Neural progenitor cell (in vitro differentiated cells): ENCODE measurements at regions not wholly inside any gene's neighbourhood (a gene's known extent, or its start where the extent isn't known, plus 50 kb on each side); places are given as distances from the start of the nearest gene placed in this dataset.

Source experiments
- DNase-seq: peaks from one replicate; pipeline ENCODE4 v3.0.0-alpha.2; 2016; ENCODE audit warnings: low spot score
- H2AFZ ChIP-seq: fragments of 200-600 bp; sonication (generic); replicated peaks from 2 replicates; pipeline ENCODE4 v1.6.1; 2016; ENCODE audit warnings: antibody characterized with exemption
- H3F3A ChIP-seq: fragments of 200-600 bp; sonication (generic); 2 replicates; pipeline ENCODE4 v1.6.1; 2016; ENCODE audit warnings: antibody characterized with exemption, low read depth
- H3K27ac ChIP-seq: fragments of 200-600 bp; sonication (generic); 2 replicates; pipeline ENCODE4 v1.5.1; 2016; ENCODE audit warnings: mild to moderate bottlenecking
- H3K27me3 ChIP-seq: fragments of 200-600 bp; sonication (generic); 2 replicates; pipeline ENCODE4 v1.6.1; 2016; ENCODE audit warnings: mild to moderate bottlenecking, moderate library complexity
- H3K36me3 ChIP-seq: fragments of 200-600 bp; sonication (generic); 2 replicates; pipeline ENCODE4 v1.5.1; 2016
- H3K4me1 ChIP-seq: fragments of 200-600 bp; sonication (generic); 2 replicates; pipeline ENCODE4 v1.6.1; 2016; ENCODE audit warnings: mixed run types
- H3K4me2 ChIP-seq: fragments of 200-600 bp; sonication (generic); 2 replicates; pipeline ENCODE4 v1.6.1; 2016
- H3K4me3 ChIP-seq: fragments of 200-600 bp; sonication (generic); 2 replicates; pipeline ENCODE4 v1.5.1; 2016
- H3K79me2 ChIP-seq: fragments of 200-600 bp; sonication (generic); 2 replicates; pipeline ENCODE4 v1.6.1; 2016; ENCODE audit warnings: low read depth
- H3K9ac ChIP-seq: fragments of 200-600 bp; sonication (generic); 2 replicates; pipeline ENCODE4 v1.6.1; 2016
- H3K9me3 ChIP-seq: fragments of 200-600 bp; sonication (generic); 2 replicates; pipeline ENCODE4 v1.5.1; 2016; ENCODE audit warnings: low read depth
- H4K20me1 ChIP-seq: fragments of 200-600 bp; sonication (generic); 2 replicates; pipeline ENCODE4 v1.6.1; 2016; ENCODE audit warnings: low read depth
- H3K27ac Mint-ChIP-seq: 3 replicates; pipeline ENCODE4 v1.8.0; 2021; ENCODE audit warnings: mixed read lengths
- H3K27me3 Mint-ChIP-seq: 2 replicates; pipeline ENCODE4 v1.8.0; 2022; ENCODE audit warnings: low read depth, mild to moderate bottlenecking, inconsistent platforms, moderate library complexity, mixed read lengths; ENCODE audit not compliant: insufficient read depth
- H3K36me3 Mint-ChIP-seq: 3 replicates; pipeline ENCODE4 v1.8.0; 2021; ENCODE audit warnings: mixed read lengths
- H3K4me1 Mint-ChIP-seq: 3 replicates; pipeline ENCODE4 v1.8.0; 2021; ENCODE audit warnings: mixed read lengths
- H3K4me3 Mint-ChIP-seq: 3 replicates; pipeline ENCODE4 v1.8.0; 2021; ENCODE audit warnings: mild to moderate bottlenecking, moderate library complexity, mixed read lengths
- H3K9me3 Mint-ChIP-seq: 3 replicates; pipeline ENCODE4 v1.8.0; 2020; ENCODE audit warnings: mixed read lengths
- EZH2 ChIP-seq: fragments of 200-600 bp; sonication (generic); IDR thresholded peaks from 2 replicates; pipeline ENCODE4 v1.6.1; 2017; ENCODE audit warnings: antibody characterized with exemption, mild to moderate bottlenecking, moderate library complexity
- EZH2phosphoT487 ChIP-seq: fragments of 200-600 bp; sonication (generic); IDR thresholded peaks from 2 replicates; pipeline ENCODE4 v1.6.1; 2017; ENCODE audit warnings: antibody characterized with exemption
- TF ChIP-seq, protein P1 (sequence below): fragments of 200-600 bp; sonication (generic); IDR thresholded peaks from 2 replicates; pipeline ENCODE4 v1.5.1; 2017; ENCODE audit warnings: antibody characterized with exemption, mild to moderate bottlenecking

DNA sequence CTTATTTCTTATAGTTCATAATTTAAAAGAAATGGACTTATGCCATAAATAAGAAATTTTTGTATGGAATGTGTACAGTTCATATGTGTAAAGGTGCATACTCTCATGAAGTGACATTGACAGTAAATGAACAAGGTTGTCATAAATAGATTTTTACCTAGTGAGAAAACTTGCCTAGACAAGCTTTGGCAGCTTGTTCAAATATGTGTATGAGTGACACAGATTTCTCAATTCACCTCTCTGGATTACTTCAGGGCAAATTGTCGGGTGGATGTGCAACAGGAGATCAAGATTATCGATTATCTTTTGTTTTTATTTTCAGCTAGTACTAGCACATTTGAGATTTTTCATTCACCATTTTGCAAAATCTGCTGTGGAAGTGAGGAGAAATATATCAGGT lies 758.1 kb upstream of the ACVR2A start:
- H4K20me1 ChIP-seq, result no peaks in the 10 kb centered on the region
- Mint-ChIP-seq H3K36me3 (no peaks in the 10 kb centered on the region), H3K4me3 (no peak overlapping the region), H3K27ac (no peak overlapping the region), H3K4me1 (no peaks in the 10 kb centered on the region), H3K27me3 (peaks cover 4% of the 10 kb centered on the region), H3K9me3 (no peaks in the 10 kb centered on the region)
- H2AFZ ChIP-seq, result no peak overlapping the region
- no peaks in the 10 kb centered on the region for H3K9me3 ChIP-seq
- no peaks in the 10 kb centered on the region for H3K79me2 ChIP-seq
- H3K9ac ChIP-seq, result no peak overlapping the region
- no peak overlapping the region for H3K27ac ChIP-seq
- H3K27me3 ChIP-seq, result no peaks in the 10 kb centered on the region
- no peak overlapping the region for H3K4me2 ChIP-seq
- H3K36me3 ChIP-seq, result no peaks in the 10 kb centered on the region
- no peaks in the 10 kb centered on the region for H3K4me1 ChIP-seq
- DNase-seq, result no peak
- H3K4me3 ChIP-seq, result no peak overlapping the region
- TF ChIP-seq EZH2 (no peak), EZH2phosphoT487 (no peak)
- TF ChIP-seq, protein P1, sequence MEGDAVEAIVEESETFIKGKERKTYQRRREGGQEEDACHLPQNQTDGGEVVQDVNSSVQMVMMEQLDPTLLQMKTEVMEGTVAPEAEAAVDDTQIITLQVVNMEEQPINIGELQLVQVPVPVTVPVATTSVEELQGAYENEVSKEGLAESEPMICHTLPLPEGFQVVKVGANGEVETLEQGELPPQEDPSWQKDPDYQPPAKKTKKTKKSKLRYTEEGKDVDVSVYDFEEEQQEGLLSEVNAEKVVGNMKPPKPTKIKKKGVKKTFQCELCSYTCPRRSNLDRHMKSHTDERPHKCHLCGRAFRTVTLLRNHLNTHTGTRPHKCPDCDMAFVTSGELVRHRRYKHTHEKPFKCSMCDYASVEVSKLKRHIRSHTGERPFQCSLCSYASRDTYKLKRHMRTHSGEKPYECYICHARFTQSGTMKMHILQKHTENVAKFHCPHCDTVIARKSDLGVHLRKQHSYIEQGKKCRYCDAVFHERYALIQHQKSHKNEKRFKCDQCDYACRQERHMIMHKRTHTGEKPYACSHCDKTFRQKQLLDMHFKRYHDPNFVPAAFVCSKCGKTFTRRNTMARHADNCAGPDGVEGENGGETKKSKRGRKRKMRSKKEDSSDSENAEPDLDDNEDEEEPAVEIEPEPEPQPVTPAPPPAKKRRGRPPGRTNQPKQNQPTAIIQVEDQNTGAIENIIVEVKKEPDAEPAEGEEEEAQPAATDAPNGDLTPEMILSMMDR, result no peak
- no peaks in the 10 kb centered on the region for H3F3A ChIP-seq

DNA sequence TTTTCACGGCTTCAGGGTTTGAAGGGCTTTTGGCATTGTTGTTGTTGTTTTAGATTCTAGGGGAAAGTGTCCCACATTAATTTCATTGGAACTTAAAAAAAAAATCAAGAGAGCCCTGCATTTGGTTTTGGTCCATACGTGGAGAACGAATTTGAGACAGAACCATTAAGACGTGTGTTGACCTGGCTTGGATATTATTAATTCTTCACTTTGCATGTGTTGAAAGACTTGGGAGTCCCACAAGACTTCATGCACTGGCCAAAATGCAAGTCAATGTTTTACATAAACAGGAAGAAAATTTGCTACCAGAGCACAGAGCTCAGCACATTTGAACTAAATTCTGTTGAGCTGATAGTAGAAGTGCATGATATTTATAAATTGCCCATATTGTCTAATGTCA lies 761.2 kb upstream of the ACVR2A start:
- Histone ChIP-seq H3K4me1 (no peaks in the 10 kb centered on the region), H3K27me3 (no peaks in the 10 kb centered on the region), H3K4me3 (no peak overlapping the region), H3K9ac (no peak overlapping the region), H2AFZ (no peak overlapping the region), H3K79me2 (no peaks in the 10 kb centered on the region), H3K36me3 (no peaks in the 10 kb centered on the region), H3K4me2 (no peak overlapping the region), H3K27ac (no peak overlapping the region), H3F3A (no peaks in the 10 kb centered on the region), H4K20me1 (no peaks in the 10 kb centered on the region), H3K9me3 (no peaks in the 10 kb centered on the region)
- H3K4me3 Mint-ChIP-seq, result no peak overlapping the region
- H3K4me1 Mint-ChIP-seq, result no peaks in the 10 kb centered on the region
- no peaks in the 10 kb centered on the region for H3K9me3 Mint-ChIP-seq
- DNase-seq, result no peak
- no peak overlapping the region for H3K27ac Mint-ChIP-seq
- TF ChIP-seq, protein P1, result no peak
- no peak for TF ChIP-seq EZH2
- no peak for TF ChIP-seq EZH2phosphoT487
- peaks cover 2% of the 10 kb centered on the region for H3K27me3 Mint-ChIP-seq
- no peaks in the 10 kb centered on the region for H3K36me3 Mint-ChIP-seq

DNA sequence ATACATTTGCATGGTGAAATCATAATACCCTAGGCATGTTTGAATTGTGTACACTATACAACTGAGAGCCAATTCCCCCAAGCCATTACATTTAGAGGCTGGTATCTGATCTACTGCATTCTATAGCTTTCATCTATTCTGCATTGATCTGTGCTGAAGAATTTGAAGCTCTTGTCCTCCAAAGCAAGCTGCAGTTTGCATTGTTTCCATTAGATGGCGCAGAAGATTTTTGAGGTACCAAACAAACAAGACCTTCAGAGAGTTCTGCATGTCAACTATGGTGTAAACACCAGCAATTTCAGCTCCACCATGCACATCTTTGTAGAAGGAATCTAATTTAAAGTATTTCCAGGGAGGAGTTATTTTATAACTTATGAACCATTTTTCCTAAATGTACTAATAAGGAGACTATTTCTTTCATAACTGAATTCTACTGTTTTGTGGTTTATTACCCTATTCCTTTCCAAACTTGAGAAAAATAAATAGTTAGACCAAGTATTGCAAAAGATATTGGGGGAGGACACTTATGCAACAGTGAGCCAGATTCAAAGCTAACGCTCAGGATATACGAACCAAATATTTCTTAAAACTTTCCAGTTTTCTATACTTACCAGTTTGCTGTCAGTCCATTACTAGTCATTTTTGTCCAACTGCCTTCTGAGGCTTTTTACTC lies 761.8 kb upstream of the ACVR2A start:
- Histone ChIP-seq H3K9me3 (no peaks in the 10 kb centered on the region), H3K36me3 (no peaks in the 10 kb centered on the region), H3K4me2 (no peak overlapping the region), H3K27me3 (no peaks in the 10 kb centered on the region), H3K4me3 (no peak overlapping the region), H2AFZ (no peak overlapping the region), H3F3A (no peaks in the 10 kb centered on the region), H3K79me2 (no peaks in the 10 kb centered on the region), H4K20me1 (no peaks in the 10 kb centered on the region), H3K9ac (no peak overlapping the region), H3K27ac (no peak overlapping the region), H3K4me1 (no peaks in the 10 kb centered on the region)
- no peaks in the 10 kb centered on the region for H3K36me3 Mint-ChIP-seq
- H3K27ac Mint-ChIP-seq, result no peak overlapping the region
- TF ChIP-seq, protein P1, result peak; percentile 93
- TF ChIP-seq EZH2phosphoT487 (no peak), EZH2 (no peak)
- H3K4me1 Mint-ChIP-seq, result no peaks in the 10 kb centered on the region
- H3K9me3 Mint-ChIP-seq, result no peaks in the 10 kb centered on the region
- peak; percentile 77 for DNase-seq
- peaks cover 2% of the 10 kb centered on the region for H3K27me3 Mint-ChIP-seq
- no peak overlapping the region for H3K4me3 Mint-ChIP-seq
